BE2C (cell line): ENCODE measurements at regions not wholly inside any gene's neighbourhood (a gene's known extent, or its start where the extent isn't known, plus 50 kb on each side); places are given as distances from the start of the nearest gene placed in this dataset.

Experiments used
- DNase-seq: peaks from one replicate; pipeline ENCODE4 v3.0.0-alpha.2; 2020
- H3K27me3 ChIP-seq: fragments of 250-450 bp; sonication (Bioruptor Pico); 2 replicates; pipeline ENCODE4 v1.5.1; 2020; ENCODE audit warnings: mild to moderate bottlenecking
- H3K36me3 ChIP-seq: fragments of 250-450 bp; sonication (Bioruptor Pico); 2 replicates; pipeline ENCODE4 v1.5.1; 2020; ENCODE audit warnings: mild to moderate bottlenecking
- H3K4me1 ChIP-seq: fragments of 250-450 bp; sonication (Bioruptor Pico); 2 replicates; pipeline ENCODE4 v1.5.1; 2020
- H3K4me3 ChIP-seq: 2 replicates; pipeline ENCODE4 v1.5.1; 2011; ENCODE audit warnings: low read depth, low read length
- H3K9me3 ChIP-seq: fragments of 250-450 bp; sonication (Bioruptor Pico); 2 replicates; pipeline ENCODE4 v1.5.1; 2020
- CTCF ChIP-seq: IDR thresholded peaks from 2 replicates; pipeline ENCODE4 v1.5.1; 2012; ENCODE audit warnings: mild to moderate bottlenecking, low read depth, low read length

GRCh38 chr19:27986299-27986698 lies 1226.7 kb downstream of the UQCRFS1 start:
- no peak for DNase-seq
- no peaks in the 10 kb centered on the region for H3K9me3 ChIP-seq
- no peaks in the 10 kb centered on the region for H3K36me3 ChIP-seq
- no peak overlapping the region for H3K4me3 ChIP-seq
- no peaks in the 10 kb centered on the region for H3K4me1 ChIP-seq
- H3K27me3 ChIP-seq, result no peaks in the 10 kb centered on the region
- no peak for TF ChIP-seq CTCF

DNA sequence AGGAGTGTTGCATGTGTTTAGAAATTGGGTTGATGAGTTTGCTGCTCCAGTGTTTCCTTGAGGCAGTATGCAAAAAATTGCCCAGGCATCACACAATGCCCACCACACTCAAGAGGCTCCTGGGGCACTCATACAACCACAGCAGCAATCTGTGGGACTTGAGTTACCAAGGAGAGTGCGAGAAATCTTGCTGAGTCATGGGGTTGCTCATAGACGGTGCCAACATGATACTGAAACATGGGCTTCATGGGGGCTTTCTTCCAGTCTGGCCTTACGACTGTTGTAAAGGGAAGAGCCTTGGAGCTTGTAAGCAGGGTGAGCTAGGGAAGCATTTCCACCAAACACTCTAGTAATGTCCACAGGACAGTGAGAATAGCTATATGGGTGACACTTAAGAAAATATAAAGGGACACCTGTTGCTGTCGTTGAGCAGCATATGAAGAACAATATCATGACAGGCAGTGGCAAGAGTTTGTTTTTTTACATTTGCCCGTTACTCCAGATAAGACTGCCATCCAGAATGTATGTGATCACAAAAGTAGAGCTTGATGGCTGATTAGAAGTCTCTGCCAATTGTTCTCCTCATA lies 1237.4 kb downstream of the UQCRFS1 start:
- Histone ChIP-seq H3K27me3 (no peaks in the 10 kb centered on the region), H3K4me1 (no peaks in the 10 kb centered on the region), H3K36me3 (no peaks in the 10 kb centered on the region), H3K4me3 (no peak overlapping the region), H3K9me3 (no peaks in the 10 kb centered on the region; the same call in 1 of the 2 replicates)
- TF ChIP-seq CTCF, result no peak
- DNase-seq, result no peak

DNA sequence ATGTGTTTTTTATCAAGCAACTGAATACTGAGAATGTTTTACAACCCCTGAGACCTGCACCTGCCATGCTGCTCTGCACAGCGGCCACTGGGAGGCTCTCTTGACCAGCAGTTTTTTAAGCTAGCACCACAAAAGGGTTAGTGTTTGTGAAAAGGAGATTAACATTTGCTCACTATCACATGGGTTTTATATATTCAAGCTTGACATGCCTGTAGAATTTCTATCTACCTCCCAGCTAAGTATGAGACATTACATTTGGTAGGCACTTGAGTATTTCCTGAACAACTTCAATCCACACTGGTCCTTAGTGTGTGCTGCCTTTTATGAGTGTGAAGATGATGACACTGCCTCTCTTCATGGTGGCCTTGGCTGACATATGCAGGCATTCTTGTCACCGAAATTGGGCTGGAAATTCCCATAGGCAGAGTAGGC lies 1238.9 kb downstream of the UQCRFS1 start:
- H3K27me3 ChIP-seq, result no peaks in the 10 kb centered on the region
- no peak overlapping the region for H3K4me3 ChIP-seq
- no peaks in the 10 kb centered on the region for H3K36me3 ChIP-seq
- H3K9me3 ChIP-seq, result no peaks in the 10 kb centered on the region; the same call in 1 of the 2 replicates
- H3K4me1 ChIP-seq, result no peaks in the 10 kb centered on the region
- TF ChIP-seq CTCF, result no peak
- DNase-seq, result no peak

DNA sequence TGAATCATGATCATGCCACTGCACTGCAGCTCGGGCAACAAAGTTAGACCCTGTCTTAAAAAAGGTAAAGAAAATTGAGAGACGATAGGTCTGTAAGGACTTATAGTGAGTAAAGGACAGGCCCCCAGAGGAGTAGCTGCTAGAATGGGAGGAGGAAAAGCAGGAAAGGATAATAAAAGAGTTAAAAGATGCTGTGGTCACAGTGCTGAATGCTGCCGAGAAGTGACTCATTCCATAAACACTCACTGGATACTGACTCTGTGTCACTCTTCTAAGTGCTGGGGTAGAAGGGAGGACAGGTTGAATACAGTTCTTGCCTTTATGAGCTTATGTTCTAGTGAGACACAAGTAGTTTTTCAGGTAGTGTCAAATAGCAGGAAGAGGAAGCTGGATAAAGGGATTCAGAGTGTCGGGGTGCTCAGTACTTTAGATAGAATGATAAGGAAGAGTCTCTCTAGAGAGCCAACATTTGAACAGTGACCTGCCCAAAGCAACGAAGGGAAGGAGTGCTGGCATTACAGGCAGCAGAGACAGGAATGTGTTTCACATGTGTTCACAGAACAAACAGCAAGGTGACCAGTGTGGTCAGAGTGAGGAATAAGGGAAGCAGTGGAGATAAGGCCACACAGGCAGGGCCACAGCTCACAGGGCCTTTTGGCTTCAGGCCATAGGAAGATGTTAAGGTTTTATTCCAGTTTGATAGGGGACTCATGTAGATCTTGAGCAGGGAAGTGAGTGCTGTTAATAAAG lies 1240.5 kb downstream of the UQCRFS1 start:
- H3K4me1 ChIP-seq, result no peaks in the 10 kb centered on the region
- no peaks in the 10 kb centered on the region for H3K36me3 ChIP-seq
- no peaks in the 10 kb centered on the region; the same call in 1 of the 2 replicates for H3K9me3 ChIP-seq
- no peaks in the 10 kb centered on the region for H3K27me3 ChIP-seq
- no peak overlapping the region for H3K4me3 ChIP-seq
- no peak for TF ChIP-seq CTCF
- DNase-seq, result no peak

DNA sequence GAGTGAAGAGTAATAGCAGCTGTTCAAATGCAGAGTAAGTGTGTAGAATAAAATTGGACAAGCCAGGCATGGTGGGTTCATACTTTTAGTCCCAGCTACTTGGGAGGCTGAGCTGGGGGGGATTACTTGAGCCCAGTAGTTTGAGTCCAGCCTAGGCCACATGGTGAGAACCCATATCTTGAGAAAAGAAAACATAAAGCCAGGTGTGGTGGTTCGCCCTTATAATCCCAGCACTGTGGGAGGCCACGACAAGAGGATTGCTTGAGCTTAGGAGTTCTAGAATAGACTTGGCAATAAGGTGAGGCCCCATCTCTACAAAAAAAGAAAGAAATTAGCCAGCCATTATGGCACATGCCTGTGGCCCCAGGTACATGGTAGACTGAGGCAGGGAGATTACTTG lies 1241.1 kb downstream of the UQCRFS1 start:
- no peak for TF ChIP-seq CTCF
- H3K27me3 ChIP-seq, result no peaks in the 10 kb centered on the region
- H3K36me3 ChIP-seq, result no peaks in the 10 kb centered on the region
- H3K9me3 ChIP-seq, result no peaks in the 10 kb centered on the region; the same call in 1 of the 2 replicates
- no peak overlapping the region for H3K4me3 ChIP-seq
- no peaks in the 10 kb centered on the region for H3K4me1 ChIP-seq
- DNase-seq, result no peak

DNA sequence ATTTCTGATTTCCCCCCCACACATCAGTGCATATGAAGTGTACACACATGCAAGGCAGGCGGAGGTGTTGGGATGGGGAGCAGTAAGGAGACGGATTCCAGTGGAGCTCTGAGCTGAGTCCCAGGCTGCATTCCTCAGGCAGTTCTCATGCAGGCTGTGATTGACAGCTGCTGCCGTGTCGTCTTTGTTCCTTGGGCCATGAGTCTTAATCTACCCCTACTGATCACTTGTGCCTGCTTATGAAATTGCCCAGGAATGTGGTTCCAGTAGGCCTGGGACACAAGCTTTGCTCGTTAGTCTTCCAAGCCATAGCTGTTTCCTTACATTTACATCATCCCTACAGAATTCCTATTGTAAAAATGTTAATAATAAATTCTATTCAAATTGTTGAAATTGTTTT lies 1241.9 kb downstream of the UQCRFS1 start:
- Histone ChIP-seq H3K27me3 (no peaks in the 10 kb centered on the region), H3K36me3 (no peaks in the 10 kb centered on the region), H3K9me3 (no peaks in the 10 kb centered on the region; the same call in 1 of the 2 replicates), H3K4me3 (no peak overlapping the region), H3K4me1 (no peaks in the 10 kb centered on the region)
- no peak for DNase-seq
- TF ChIP-seq CTCF, result no peak
